ENCODE measurements at regions not wholly inside any gene's neighbourhood (a gene's known extent, or its start where the extent isn't known, plus 50 kb on each side); places are given as distances from the start of the nearest gene placed in this dataset.

GRCh38 chr9:89655990-89656657 is 51.3 kb downstream of the GADD45G start:
- TF ChIP-seq CTCF (IDR thresholded peaks at IDR 0.05; ENCODE audit: low read length, missing control alignments): no peak
- DNase-seq (ENCODE audit: low read depth): no peak

GRCh38 chr9:89657295-89657694 is 52.5 kb downstream of the GADD45G start:
- no peak overlapping the region for H3K4me3 ChIP-seq (replicated peaks; ENCODE audit: low read depth, low read length)
- TF ChIP-seq CTCF (IDR thresholded peaks at IDR 0.05; ENCODE audit: low read length, missing control alignments): no peak
- DNase-seq (ENCODE audit: low read depth): no peak

More at GRCh38 chr9:89655990-89656657, 51.3 kb downstream of the GADD45G start:
- no peak overlapping the region for H3K4me3 ChIP-seq (replicated peaks; ENCODE audit: low read depth, low read length)

DNA sequence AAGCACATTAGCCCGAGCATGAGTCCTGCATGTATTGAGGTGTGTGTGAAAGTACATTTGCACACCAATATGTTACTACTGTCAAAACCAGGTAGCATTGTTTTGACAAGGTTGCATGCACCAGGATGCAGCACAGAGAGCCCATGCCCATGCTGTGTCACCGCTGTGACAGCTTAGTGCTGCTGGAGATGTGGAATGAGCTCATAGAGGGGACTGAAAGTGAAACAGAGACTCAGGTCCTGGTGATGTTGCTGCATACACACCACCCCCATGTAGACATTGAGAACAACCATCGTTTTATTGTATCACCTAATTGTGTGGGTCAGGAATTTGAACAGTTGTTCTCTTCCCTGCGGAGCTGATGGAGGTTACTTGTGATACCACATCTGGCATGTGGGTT is 53.0 kb downstream of the GADD45G start:
- H3K4me3 ChIP-seq (replicated peaks; ENCODE audit: low read depth, low read length): no peak overlapping the region
- TF ChIP-seq CTCF (IDR thresholded peaks at IDR 0.05; ENCODE audit: low read length, missing control alignments): no peak
- DNase-seq (ENCODE audit: low read depth): no peak

GRCh38 chr9:89658401-89658800 is 53.6 kb downstream of the GADD45G start:
- TF ChIP-seq CTCF (IDR thresholded peaks at IDR 0.05; ENCODE audit: low read length, missing control alignments): no peak
- no peak overlapping the region for H3K4me3 ChIP-seq (replicated peaks; ENCODE audit: low read depth, low read length)

DNA sequence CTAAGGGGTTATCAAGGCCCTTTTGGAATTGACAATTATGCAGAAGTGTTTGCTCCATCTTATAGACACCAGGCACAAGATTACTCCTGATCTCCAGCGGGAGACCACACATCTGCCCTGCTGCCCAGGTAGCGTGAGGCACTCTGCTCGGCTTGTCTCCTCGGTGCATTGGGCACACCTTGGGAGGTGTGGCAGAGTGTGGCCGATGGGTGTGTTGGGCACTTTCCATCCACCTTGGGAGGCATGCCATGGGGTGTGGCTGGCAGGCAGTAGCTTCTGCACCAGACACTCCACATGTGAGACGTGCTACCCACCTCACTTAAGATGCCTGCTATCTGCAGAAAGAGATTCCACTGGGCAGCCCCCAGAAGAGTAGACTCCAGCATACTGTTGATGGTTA is 54.1 kb downstream of the GADD45G start:
- no peak overlapping the region for H3K4me3 ChIP-seq (replicated peaks; ENCODE audit: low read depth, low read length)
- no peak for DNase-seq (ENCODE audit: low read depth)
- no peak for TF ChIP-seq CTCF (IDR thresholded peaks at IDR 0.05; ENCODE audit: low read length, missing control alignments)

More at GRCh38 chr9:89658401-89658800, 53.6 kb downstream of the GADD45G start:
- no peak for DNase-seq (ENCODE audit: low read depth)

DNA sequence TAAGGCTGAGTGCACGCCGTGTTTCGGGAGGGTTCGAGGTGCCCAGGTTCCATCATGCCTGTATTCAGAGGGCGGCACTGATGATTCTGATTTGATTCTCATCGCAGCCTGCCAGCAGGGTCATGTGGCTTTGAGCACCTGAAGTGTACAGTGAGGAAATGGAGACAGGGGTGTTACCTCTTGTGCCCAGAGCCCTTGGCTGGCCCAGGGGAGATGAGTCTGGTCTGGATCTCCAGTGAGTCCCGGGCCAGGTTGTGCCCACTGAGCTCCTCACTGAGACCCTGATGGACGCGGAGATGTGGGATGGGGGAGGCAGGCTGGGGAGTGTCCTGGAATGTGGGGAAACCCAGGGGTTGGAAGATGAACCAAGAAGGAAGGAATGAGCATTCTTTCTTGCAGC is 54.7 kb downstream of the GADD45G start:
- no peak for TF ChIP-seq CTCF (IDR thresholded peaks at IDR 0.05; ENCODE audit: low read length, missing control alignments)
- DNase-seq (ENCODE audit: low read depth): no peak
- H3K4me3 ChIP-seq (replicated peaks; ENCODE audit: low read depth, low read length): no peak overlapping the region
